CD14-positive monocyte (primary cell): ENCODE measurements at regions not wholly inside any gene's neighbourhood (a gene's known extent, or its start where the extent isn't known, plus 50 kb on each side); places are given as distances from the start of the nearest gene placed in this dataset.

Experiments used
- DNase-seq, 3 donors: peaks; one replicate each; pipeline ENCODE4 v3.0.0-alpha.2; 2011 to 2022
- H2AFZ ChIP-seq: 2 replicates; pipeline ENCODE4 v1.6.0; 2012; ENCODE audit warnings: mild to moderate bottlenecking, low read depth, low read length, inconsistent platforms; ENCODE audit not compliant: insufficient read depth, poor library complexity, severe bottlenecking
- H3K27ac ChIP-seq, 2 donors: 1 replicate in 1 of 2; 2 replicates in 1 of 2; pipeline ENCODE4 v1.5.1; 2012 to 2013; ENCODE audit warnings: low read length in 2 of 2, control low read depth in 1 of 2, inconsistent platforms in 1 of 2, low read depth in 1 of 2, mild to moderate bottlenecking in 1 of 2
- H3K27me3 ChIP-seq, 2 donors: one replicate each; pipeline versions ENCODE4 v1.6.0 to v1.6.1; 2011 to 2013; ENCODE audit warnings: low read length in 2 of 2; ENCODE audit not compliant: control insufficient read depth in 2 of 2, insufficient read depth in 2 of 2
- H3K36me3 ChIP-seq, 2 donors: replicated peaks in 1 of 2; 1 replicate in 1 of 2; 2 replicates in 1 of 2; pipeline versions ENCODE4 v1.5.1 to v1.6.1; 2012 to 2013; ENCODE audit warnings: low read length in 2 of 2, control low read depth in 1 of 2, inconsistent platforms in 1 of 2, mild to moderate bottlenecking in 1 of 2; ENCODE audit not compliant: insufficient read depth in 2 of 2, control insufficient read depth in 1 of 2
- H3K4me1 ChIP-seq, 2 donors: 1 replicate in 1 of 2; 2 replicates in 1 of 2; pipeline versions ENCODE4 v1.5.1 to v1.6.1; 2012 to 2013; ENCODE audit warnings: low read length in 2 of 2, control low read depth in 1 of 2, inconsistent platforms in 1 of 2, mild to moderate bottlenecking in 1 of 2, moderate library complexity in 1 of 2; ENCODE audit not compliant: insufficient read depth in 2 of 2, control insufficient read depth in 1 of 2
- H3K4me2 ChIP-seq: replicated peaks from 2 replicates; pipeline ENCODE3; 2012; ENCODE audit warnings: low read length, moderate library complexity, mild to moderate bottlenecking; ENCODE audit not compliant: poor library complexity, severe bottlenecking; ENCODE audit errors: extremely low read depth
- H3K4me3 ChIP-seq, 3 experiments: fragments of 200-600 bp in 1 of 3; sonication (generic) in 1 of 3; replicated peaks in 1 of 3; 1 replicate in 2 of 3; 2 replicates in 1 of 3; pipeline ENCODE4 v1.5.1; 2011 to 2013; ENCODE audit warnings: low read length in 3 of 3, mild to moderate bottlenecking in 3 of 3, control low read depth in 2 of 3, low read depth in 2 of 3, inconsistent platforms in 1 of 3, moderate library complexity in 1 of 3
- H3K79me2 ChIP-seq: 2 replicates; pipeline ENCODE4 v1.6.0; 2012; ENCODE audit warnings: mild to moderate bottlenecking, control low read depth, inconsistent platforms, low read length, moderate library complexity; ENCODE audit not compliant: insufficient read depth
- H3K9ac ChIP-seq: 2 replicates; pipeline ENCODE4 v1.6.0; 2017; ENCODE audit warnings: low read length, mild to moderate bottlenecking; ENCODE audit not compliant: insufficient read depth, poor library complexity, severe bottlenecking
- H3K9me3 ChIP-seq, 2 donors: replicated peaks in 1 of 2; 1 replicate in 1 of 2; 2 replicates in 1 of 2; pipeline versions ENCODE4 v1.5.1 to v1.6.1; 2012 to 2013; ENCODE audit warnings: low read length in 2 of 2, control low read depth in 1 of 2; ENCODE audit not compliant: control insufficient read depth in 1 of 2, insufficient read depth in 1 of 2
- H4K20me1 ChIP-seq: 2 replicates; pipeline ENCODE4 v1.6.0; 2012; ENCODE audit warnings: mild to moderate bottlenecking, low read length, control low read depth, moderate library complexity; ENCODE audit not compliant: insufficient read depth
- H3K27ac Mint-ChIP-seq, 7 donors: one replicate each; pipeline ENCODE4 v1.8.0; 2020; ENCODE audit warnings: mild to moderate bottlenecking in 7 of 7, mixed read lengths in 7 of 7, moderate library complexity in 6 of 7, inconsistent platforms in 2 of 7
- H3K27me3 Mint-ChIP-seq, 3 donors: one replicate each; pipeline ENCODE4 v1.8.0; 2021 to 2022; ENCODE audit warnings: low read depth in 3 of 3, mild to moderate bottlenecking in 3 of 3, mixed read lengths in 3 of 3, moderate library complexity in 3 of 3, inconsistent platforms in 1 of 3
- H3K36me3 Mint-ChIP-seq, 2 donors: one replicate each; pipeline ENCODE4 v1.8.0; 2020; ENCODE audit warnings: mixed read lengths in 2 of 2, inconsistent platforms in 1 of 2, mild to moderate bottlenecking in 1 of 2
- H3K4me1 Mint-ChIP-seq: one replicate; pipeline ENCODE4 v1.8.0; 2020; ENCODE audit warnings: mild to moderate bottlenecking, mixed read lengths
- H3K4me3 Mint-ChIP-seq, 2 donors: one replicate each; pipeline ENCODE4 v1.8.0; 2020; ENCODE audit warnings: mild to moderate bottlenecking in 2 of 2, mixed read lengths in 2 of 2, moderate library complexity in 1 of 2
- H3K9me3 Mint-ChIP-seq, 7 donors: one replicate each; pipeline ENCODE4 v1.8.0; 2020 to 2022; ENCODE audit warnings: mixed read lengths in 7 of 7, mild to moderate bottlenecking in 6 of 7, moderate library complexity in 6 of 7, inconsistent platforms in 2 of 7
- CTCF ChIP-seq: fragments of 200-600 bp; IDR thresholded peaks from one replicate; pipeline ENCODE4 v1.8.0; 2022; ENCODE audit warnings: antibody characterized with exemption, mild to moderate bottlenecking
- WGBS: methylation state at CpG from one replicate; pipeline ENCODE4 v1.1.5; 2013; ENCODE audit warnings: missing lambda C conversion rate; ENCODE audit not compliant: insufficient coverage; 5-methylcytosine and 5-hydroxymethylcytosine counted together
- intact Hi-C, 2 donors: fragments of 100-400 bp; cut with micrococcal nuclease; formaldehyde crosslinking; loops; one replicate each; pipeline versions ENCODE4 v1.15.0 to v1.15.1; 2023

DNA sequence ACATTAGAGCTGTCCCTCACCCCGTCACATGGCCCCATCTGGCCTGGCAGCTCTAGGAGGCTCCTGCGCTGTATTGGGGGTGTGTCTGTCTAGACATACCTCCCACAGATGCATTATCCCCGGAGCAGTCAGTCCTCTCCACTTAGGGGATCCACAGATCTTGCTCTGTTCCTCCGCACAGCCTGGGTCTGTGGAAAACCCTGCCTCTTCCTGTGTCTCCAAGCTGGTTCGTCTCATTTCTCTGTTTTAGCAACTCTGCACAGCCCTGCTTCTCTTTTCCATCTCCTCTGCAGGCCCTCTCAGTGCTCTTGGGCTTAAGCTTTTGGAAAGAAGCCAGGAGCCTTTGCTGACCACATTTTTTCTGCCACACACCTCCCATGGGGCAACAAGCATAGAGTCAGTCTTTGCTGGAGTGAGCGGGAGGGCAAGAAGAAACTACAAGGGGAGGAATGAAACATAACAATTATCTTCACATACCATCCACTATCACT, 241.5 kb downstream of the FOXD2 start:
- Histone ChIP-seq H3K27me3 (no peaks in the 10 kb centered on the region), H4K20me1 (no peaks in the 10 kb centered on the region), H3K9me3 (no peaks in the 10 kb centered on the region), H3K36me3 (no peaks in the 10 kb centered on the region), H3K4me2 (no peak overlapping the region), H3K9ac (no peak overlapping the region), H3K27ac (no peak overlapping the region), H2AFZ (no peak overlapping the region), H3K4me3 (no peak overlapping the region), H3K79me2 (no peaks in the 10 kb centered on the region), H3K4me1 (no peaks in the 10 kb centered on the region)
- peaks cover 0 to 2% (median 0%) of the 10 kb centered on the region in 7 donors for H3K9me3 Mint-ChIP-seq
- TF ChIP-seq CTCF: no peak
- peaks cover 10% of the 10 kb centered on the region for H3K4me1 Mint-ChIP-seq
- H3K27me3 Mint-ChIP-seq: peaks cover 1 to 5% (median 2%) of the 10 kb centered on the region in 3 donors
- 27% methylated on average over 3 of the region's 6 CpGs for WGBS
- no peak for DNase-seq
- H3K27ac Mint-ChIP-seq: peak overlapping the region in 1 of 7 donors; percentile 41
- no peak overlapping the region for H3K4me3 Mint-ChIP-seq
- no peaks in the 10 kb centered on the region for H3K36me3 Mint-ChIP-seq
- intact Hi-C loops: no loop called here

- peaks cover 1 to 9% (median 2%) of the 10 kb centered on the region in 3 donors for H3K27me3 Mint-ChIP-seq
- peaks cover 10% of the 10 kb centered on the region for H3K4me1 Mint-ChIP-seq
Observed at GRCh38 chr1:47679826-47680225, 242.0 kb downstream of the FOXD2 start.

More at GRCh38 chr1:47679826-47680225, 242.0 kb downstream of the FOXD2 start:
- 100% methylated on average over 2 of the region's 7 CpGs for WGBS
- H3K9ac ChIP-seq: no peak overlapping the region
- H2AFZ ChIP-seq: no peak overlapping the region
- no peaks in the 10 kb centered on the region for H3K4me1 ChIP-seq
- Mint-ChIP-seq H3K27ac (no peak overlapping the region), H3K4me3 (no peak overlapping the region), H3K36me3 (no peaks in the 10 kb centered on the region), H3K9me3 (peaks cover 0 to 2% (median 0%) of the 10 kb centered on the region in 7 donors)
- H3K4me2 ChIP-seq: no peak overlapping the region
- no peak overlapping the region for H3K27ac ChIP-seq
- no peak for TF ChIP-seq CTCF
- no peaks in the 10 kb centered on the region for H3K27me3 ChIP-seq
- no peaks in the 10 kb centered on the region for H3K79me2 ChIP-seq
- no peak for DNase-seq
- no peaks in the 10 kb centered on the region for H3K36me3 ChIP-seq
- no peak overlapping the region for H3K4me3 ChIP-seq
- intact Hi-C loops: no loop called here
- H3K9me3 ChIP-seq: no peaks in the 10 kb centered on the region
- no peaks in the 10 kb centered on the region for H4K20me1 ChIP-seq
